ENCODE measurements at regions not wholly inside any gene's neighbourhood (a gene's known extent, or its start where the extent isn't known, plus 50 kb on each side); places are given as distances from the start of the nearest gene placed in this dataset.
"Not testable (repeated sequence)": the region's sequence is repeated elsewhere in the genome, so short reads cannot be mapped to it uniquely, and the experiment has no call there.

DNA sequence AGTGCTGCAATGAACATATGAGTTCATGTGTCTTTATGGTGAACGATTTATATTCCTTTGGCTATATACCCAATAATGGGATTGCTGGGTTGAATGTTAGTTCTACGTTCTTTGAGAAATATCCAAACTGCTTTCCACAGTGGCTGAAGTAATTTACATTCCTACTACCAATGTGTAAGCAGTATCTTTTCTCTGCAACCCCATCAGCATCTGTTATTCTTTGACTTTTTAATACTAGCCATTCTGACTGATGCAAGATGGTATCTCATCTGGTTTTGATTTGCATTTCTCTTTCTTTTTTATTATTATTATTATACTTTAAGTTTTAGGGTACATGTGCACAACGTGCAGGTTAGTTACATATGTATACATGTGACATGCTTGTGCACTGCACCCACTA, 89.7 kb downstream of the DKK1 start:
- not testable (repeated sequence) for TF ChIP-seq CTCF (IDR thresholded peaks at IDR 0.05; ENCODE audit: low read depth, low read length, poor library complexity, severe bottlenecking); EZH2phosphoT487 (IDR thresholded peaks at IDR 0.05; ENCODE audit: borderline replicate concordance, low read length)

All from DOHH2 (cell line).